Activated naive CD4-positive, alpha-beta T cell treated with Interleukin-2 at 50 U/mL for 16 hours (primary cell): ENCODE measurements at regions not wholly inside any gene's neighbourhood (a gene's known extent, or its start where the extent isn't known, plus 50 kb on each side); places are given as distances from the start of the nearest gene placed in this dataset.
A peak's percentile ranks its signal among the peaks of the same experiment; 100 is the strongest.
"Not testable (repeated sequence)": the region's sequence is repeated elsewhere in the genome, so short reads cannot be mapped to it uniquely, and the experiment has no call there.

Experiments used
- DNase-seq: peaks from one replicate; pipeline ENCODE4 v3.0.0-alpha.2; 2020

DNA sequence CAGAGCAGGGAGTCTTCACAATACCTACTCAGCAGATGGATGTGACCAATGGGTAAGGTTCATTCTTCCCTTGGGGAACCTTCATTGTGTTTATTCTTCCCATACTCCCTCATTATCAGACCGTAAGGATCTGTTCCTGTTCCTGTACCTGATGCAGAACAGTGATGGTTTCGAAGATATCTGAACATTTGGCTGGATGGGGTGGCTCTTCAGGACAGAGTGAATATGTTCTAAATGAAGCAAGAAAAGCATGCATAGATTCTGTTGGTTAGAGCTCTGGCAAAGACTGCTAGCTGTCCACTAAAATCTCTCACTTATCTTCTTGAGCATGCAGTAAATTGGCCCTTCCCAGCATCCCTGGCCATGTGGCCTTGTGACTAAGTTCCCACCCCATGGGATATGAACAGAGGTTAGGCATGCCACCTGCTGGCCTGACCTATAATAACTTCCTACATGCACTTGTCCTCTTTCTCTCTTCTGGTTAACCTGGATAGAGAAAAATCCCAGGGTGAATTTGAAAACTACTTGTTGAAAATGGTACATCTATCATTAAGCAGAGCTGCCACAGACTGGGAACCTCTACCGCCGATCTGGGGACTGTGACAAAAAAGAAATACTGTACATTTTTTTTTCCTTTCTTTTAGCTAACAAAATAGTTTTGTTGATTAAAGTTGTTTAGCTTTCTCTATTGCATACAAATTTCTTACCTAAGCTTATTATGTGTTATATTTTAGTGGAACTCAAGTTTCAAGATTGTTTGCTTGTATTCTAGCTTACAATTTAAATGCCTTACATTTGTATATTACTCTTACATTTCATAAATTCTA lies 60.0 kb upstream of the BANK1 start:
- DNase-seq: peak; percentile 43

DNA sequence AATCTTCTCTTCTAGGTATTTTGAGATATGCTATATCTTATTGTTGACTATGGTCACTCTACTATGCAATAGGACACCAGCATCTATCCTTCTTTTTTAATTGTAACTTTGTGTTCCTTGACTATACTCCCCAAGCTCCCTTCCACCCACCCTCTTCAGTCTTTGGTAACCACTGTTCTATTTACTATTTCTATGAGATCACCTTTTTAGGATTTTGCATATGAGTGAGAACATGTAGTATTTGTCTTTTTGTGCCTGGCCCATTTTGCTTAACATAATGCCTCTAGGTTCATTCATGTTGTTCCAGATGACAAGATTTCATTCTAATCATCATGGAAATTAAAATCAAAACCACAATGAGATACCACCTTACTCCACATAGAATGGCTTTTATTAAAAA lies 63.3 kb upstream of the BANK1 start:
- DNase-seq: no peak

DNA sequence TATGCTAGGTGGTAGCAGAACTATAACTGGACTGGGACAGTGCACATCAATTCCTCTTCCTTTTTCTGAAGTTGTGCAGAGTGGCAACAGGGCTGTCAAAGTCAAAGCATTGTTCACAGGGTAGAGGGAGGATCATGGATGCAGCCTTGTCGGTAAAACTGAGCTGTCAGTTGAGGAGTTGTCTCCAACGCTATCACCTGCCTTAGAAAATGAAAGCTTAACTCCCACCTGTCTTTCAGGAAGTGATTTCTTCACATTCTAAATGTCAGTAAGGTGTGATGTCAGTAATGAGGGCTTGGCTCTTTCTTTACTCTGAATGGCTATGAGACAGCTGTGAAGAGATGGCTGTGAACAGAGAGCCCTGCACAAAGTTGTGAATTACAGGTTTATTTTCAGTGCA lies 66.4 kb upstream of the BANK1 start:
- no peak for DNase-seq

DNA sequence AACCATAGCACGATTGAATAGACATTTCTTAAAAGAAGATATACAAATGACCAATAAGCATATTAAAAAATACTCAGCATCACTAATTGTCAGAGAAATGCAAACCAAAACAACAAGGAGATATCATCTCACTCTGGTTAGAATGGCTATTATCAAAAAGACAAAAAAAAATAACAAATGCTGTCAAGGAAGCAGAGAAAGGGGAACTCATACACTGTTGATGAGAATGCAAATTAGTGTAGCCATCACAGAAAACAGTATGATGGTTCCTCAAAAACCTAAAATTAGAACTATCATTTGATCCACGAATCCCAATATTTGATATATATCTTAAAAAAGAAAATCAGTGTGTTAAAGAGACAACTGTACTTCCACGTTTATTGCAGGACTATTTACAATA lies 71.7 kb upstream of the BANK1 start:
- DNase-seq: no peak

DNA sequence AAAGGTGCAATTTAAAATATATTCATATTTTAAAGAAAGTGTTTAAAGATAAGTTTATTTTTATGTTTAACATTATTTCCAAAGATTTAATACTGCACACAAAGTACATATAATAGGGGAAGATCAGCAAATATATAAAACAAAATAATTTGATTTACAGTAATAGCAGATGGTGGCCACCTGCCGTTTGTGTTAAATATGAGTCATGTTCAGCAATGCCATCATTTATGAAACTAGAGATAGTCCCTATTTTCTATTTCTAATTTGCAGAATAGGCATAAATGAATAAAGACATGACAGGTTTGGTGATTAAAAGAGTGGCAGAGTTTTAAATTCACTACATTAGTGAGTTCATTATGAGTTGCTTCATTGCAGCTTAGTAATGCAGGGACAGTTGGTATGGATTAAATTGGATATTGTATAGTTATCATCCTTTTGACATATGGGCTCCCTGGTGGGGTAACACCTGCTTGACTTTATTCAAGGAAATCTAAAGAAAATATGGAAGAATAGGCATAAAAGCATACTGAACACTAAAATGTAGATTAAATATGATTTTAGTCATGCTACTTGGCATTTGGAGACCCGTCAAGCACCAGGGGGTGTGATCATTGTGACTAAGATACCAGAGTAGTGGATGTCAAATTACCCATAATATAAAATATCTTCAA lies 78.8 kb upstream of the BANK1 start:
- DNase-seq: no peak

DNA sequence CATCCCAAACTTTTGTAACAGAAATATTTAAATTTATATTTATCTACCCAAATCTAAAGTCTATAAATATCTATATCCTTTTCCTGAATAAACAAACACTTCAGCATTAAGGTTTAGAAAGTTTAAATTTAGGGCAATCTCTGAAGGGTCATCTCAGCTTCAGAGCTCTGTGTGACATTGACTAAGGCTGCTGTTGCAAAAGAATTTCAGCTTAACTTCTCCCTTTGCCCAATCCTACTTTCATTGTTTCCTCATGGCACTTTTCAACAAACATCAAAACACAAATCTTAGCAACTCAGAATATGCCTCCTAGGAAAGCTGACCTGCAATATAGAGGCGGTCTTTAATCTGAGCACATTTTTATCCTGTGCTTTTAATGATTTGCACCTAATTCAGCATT lies 79.7 kb upstream of the BANK1 start:
- DNase-seq: no peak

DNA sequence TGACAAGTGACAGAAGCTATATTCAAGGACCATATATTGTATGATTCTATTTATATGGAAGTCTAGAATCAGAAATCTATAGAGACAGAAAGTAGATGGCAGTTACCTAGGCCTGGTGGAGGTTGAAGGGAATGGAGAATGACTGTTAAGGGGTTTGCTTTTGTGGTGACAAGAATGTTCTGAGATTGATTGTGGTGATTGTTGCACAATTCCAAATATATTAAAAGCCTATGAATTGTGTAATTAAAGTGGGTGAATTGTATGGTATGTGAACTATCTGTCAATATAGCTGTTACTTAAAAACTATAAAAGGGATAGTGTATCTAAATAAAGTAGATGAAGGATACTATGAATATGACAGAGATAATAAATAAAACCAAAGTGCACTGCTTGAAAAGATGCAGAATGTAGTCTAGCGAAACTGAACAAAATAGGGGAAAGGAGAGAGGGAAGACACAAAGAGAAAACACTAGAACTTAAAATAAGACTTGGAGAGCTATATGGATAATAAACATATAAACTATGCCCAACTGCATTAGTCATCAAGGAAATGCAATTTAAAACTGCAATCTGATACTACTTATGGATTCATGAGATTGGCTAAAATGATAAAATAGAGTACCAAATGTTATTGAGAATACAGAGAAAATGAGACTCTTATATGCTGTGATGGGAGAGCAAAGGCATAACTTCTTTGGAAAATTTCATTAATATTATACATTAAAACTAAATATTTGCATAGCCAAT lies 82.1 kb upstream of the BANK1 start:
- DNase-seq: no peak

DNA sequence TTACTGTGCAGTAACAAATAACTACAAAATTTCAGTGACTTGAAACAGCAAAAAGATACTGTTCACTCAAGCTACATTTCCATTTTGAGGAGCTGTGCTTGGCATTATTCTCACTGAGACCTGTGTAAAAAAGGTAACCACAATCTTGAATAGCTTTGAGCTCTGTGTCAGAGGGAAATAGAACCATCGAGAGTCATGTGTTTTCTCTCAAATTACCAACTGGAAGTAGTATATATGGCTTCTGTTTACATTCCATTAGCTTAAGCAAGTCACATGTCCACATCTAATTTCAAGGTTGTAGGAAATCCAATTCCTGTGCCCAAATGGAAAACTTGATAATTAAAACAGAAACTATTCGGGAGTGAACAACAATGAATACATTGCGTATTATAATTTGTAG lies 82.9 kb upstream of the BANK1 start:
- DNase-seq: no peak

DNA sequence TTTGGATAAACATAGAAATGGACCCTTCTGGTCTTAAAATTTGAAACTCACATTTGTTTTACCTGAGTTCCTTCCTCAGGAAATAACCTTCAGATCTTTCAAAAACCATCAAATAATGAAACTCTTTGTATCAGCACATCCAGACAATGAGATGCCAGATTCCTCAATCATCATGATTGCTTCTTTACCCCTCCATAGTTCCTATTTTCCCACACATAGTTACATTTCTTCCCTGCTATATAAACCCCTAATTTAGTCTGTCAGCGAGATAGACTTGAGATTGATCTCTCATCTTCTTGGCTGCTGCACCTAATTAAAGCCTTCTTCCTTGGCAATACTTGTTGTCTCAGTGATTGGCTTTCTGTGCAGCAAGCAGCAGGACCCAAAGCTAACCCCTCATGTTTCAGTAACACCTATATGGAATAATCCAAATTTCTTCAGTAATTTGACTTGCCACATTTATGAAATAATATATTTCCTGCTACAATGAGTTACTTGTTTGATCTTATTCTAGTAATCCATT lies 83.9 kb upstream of the BANK1 start:
- DNase-seq: no peak

DNA sequence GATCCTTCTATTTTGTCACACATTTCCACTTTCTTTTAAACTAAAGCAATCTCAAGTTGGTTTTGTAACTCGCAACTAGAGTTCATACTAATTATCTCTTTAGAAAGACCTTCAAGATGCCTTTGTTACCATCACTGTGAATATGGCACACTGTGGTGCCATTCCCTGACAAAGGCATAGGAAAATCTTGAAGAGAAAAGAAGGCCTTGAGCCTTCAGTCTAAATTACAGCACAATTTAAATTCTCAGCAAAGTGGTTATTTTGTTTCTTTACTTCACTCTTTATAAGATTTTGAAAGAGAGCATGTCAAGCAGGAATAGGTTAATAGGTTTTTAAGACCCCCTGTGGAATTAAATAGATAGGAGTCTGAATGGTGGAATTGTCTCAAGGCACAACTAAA lies 89.0 kb upstream of the BANK1 start:
- DNase-seq: no peak

DNA sequence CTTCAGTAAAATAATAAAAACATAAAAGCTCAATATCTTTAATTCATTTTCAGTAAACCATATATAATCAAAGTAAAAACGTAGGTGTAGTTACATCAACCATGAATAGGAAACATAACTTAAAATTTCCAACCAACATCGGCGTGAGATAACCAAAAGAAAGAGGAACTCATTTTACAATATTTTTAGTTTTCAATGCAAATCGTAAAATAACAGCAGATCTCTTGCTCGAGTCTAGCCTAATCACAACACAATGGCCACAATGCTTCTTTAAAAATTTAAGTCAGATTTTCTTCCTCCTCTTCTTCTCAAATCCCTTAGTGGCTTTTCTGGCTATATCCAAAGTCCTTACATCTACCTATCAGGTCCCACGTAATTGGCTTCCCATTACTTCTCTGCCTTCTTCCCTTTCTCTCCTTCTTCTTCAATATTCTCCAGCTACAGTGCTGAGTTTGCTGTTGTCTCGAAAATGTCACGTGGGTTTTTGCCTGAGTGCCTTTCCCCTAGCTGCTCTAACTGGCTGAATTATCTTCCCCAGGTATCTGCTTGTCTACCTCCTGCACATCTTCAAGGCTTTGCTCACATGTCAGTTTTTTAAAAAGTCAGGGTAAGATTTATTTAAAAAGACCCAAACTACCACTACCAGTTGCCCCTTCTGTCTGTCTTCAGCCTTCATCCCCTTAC lies 90.9 kb upstream of the BANK1 start:
- DNase-seq: no peak

DNA sequence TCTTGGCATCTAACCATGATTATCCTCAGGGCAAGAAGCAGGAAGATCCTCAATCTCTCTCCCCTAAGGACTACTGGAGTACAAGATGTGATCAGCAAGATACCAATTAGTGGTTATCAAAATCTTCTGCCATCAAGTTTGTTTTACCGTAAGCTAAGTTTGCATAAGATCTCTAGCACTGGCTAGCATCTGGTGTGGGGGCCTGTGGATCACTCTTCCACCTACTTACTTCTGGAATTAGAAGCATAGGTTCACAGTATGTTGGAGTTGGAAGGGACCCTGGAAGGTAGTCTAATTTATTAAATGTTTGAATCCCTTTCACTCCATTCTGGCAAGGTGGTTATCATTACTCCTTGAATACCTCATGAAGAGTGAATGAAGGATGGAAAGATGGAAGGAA lies 93.3 kb upstream of the BANK1 start:
- DNase-seq: no peak

DNA sequence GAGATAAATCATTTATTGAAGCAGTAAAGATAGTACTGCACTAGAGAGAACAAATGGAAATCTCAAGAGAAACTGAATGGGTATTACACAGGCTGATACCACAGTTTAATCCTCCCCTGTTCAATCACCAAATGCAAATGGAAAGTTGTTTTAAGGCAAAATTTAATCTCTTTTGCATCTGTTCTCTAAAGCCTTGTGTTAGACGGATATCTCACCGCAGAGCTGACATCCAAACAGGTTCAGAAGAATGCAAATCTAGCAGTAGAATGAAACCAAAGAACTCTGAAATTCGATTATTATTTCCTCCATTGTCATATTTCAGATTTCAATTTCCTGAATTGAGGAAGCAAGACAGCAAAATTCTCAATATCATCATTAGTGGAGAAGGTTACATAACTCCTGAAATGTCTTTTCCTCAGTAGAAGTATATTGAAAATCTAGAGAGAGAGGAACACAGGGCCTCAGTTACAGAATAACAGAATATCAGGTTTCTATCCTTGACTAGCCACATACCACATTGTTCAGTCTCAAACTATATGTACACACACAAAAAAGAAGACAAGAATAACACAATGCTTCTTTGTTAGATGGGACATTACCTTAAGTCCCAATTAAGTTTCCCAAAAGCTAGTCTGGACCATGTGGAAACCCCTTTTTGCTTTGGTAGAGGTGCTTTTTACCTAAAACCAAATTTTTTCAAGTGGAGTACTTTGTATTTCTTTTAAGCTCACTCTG lies 94.1 kb upstream of the BANK1 start:
- no peak for DNase-seq

DNA sequence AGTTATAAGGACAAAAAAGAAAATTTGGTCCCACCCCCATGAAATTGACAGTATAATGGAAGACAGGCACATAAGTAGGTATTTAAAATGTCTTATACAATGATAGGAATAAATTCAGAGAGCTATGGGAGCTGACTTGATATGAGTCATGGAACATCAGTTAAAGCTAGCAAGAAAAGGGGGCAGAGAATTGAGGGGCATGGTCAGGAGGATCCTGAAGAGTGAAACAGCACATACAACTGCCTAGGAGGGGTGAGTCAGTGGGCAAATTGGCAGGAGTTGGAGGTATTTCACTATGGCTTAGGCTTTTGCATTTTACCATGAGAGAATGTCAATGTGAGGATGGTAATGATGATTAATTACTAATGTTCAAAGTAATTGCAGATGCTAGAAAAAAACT lies 95.4 kb upstream of the BANK1 start:
- DNase-seq: no peak

DNA sequence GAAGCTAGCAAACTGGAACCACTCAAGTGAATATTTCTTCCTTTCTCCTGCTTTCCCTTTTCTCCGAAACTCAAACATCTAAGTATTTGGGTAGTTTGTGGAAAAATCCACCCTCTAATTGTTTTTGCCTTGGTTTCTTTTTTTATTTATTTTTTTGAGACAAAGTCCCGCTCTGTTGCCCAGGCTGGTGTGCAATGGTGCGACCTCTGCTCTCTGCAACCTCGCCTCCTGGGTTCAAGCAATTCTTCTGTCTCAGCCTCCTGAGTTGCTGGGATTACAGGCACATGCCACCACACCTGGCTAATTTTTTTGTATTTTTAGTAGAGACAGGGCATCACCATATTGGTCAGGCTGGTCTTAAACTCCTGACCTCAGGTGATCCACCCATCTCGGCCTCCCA lies 96.1 kb upstream of the BANK1 start:
- not testable (repeated sequence) for DNase-seq

DNA sequence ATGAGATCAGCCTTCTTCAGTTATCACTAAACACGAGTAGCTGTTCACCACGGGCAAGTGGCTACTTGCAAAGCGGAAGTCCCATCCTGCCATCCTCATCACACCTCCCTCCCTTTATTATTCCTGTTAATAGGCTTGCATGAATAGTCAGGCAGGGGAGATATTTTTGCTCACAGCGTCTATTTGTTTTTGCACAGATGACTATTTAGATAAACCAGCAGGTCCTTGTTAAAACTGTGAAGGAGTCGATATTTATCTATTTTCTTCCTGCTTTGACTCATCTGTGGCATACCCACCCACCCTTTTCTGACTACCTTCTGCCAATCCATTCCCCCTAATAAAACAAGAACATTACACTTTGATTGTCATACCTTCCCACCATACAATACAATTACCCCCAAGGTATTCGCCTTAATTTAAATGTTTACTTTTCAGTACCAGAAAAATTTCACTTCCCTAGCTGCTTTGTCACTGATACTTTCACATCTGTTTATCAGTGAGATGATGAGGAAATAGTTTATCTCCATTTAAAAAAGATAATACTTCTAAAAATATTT lies 96.6 kb upstream of the BANK1 start:
- no peak for DNase-seq

DNA sequence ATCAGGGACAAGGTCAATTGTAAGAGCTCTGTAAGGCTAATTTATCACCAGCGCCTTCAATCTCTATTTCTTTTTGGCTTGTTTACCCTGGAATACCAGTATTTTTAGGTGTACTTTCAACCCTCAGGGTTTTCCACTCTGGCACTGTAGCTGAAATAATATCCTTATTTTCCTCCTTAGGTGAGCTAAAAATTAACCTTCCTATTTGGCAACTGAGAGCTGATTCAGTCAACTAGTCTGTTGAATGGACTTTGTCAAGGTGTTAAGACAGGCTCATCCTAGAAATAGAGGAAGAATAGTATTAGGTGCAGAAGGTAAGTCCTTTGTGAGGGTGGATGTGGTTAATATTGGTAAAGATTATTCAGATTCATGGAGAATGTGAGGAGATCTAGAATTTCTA lies 101.3 kb upstream of the BANK1 start:
- no peak for DNase-seq

DNA sequence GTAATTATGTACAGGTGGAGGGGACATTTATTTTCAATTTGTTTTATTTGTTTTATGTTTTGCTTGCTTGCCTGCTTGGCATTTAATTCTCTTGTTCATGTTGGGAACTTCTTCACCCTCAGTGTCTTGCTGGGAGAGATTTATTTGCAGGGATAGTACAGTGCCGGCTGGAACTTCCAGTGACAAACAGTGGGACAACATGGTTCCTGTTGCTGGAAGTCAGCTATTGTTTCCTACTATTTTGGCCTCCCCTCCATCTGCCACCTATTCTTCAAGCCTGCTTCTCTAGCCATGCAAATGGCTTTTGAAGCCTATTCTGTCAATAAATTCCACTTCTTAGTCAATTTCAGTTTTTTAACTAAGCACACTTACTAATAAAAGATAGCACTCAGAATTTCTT lies 105.4 kb upstream of the BANK1 start:
- no peak for DNase-seq

DNA sequence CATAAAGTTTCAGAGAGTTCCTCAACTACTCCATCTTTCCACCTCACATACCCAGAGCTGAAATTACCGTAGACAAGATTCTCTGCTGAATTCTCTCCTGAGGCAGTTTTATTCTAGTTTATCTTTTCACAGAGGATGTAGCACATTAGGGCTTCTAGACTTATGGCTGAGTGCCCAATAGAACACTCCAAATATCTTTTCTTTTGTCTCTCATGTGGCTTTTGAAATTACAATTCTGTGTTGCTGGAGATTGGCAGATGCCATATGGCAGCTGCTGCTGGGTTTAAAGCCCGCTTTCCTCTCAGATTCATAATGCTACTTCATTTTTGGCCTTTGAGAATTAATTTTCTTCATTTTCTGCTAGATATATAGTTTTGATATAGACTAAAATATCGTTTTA lies 107.6 kb upstream of the BANK1 start:
- DNase-seq: no peak

DNA sequence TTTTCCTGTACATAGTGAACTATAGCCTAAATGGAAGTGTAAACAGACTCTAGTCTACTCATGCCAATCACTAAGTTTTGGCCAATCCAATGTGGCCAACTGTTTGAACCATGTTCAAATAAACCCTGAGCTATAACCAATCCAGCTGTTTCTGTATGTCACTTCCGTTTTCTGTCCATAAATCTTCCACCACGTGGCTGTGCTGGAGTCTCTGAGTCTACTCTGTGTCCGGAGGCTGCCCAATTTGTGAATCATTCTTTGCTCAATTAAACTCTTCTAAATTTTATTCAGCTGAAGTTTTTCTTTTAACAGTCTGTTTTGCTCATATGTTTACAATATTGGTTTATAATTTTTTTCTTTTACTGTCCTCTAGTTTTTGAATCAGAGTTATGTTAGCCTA lies 112.3 kb upstream of the BANK1 start:
- DNase-seq: no peak

DNA sequence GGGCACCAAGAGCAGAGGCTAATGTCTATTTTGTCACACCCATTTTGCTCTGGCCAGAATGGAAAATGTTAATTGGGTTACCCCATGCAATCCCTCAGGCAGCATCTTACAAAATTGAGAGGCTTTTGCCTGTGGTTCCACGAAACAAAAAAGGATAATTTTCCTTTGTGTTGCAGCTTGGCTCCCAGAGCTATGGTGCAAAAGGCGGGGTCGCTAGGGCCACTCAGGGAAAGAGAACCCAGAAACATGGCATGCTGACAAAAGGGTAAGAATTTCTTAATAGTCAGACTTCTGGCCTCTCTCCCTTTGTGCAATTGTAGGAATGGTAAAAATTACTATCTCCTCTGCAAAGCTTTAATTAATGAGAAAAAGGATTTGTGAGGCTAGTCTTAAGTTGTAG lies 119.6 kb upstream of the BANK1 start:
- no peak for DNase-seq

DNA sequence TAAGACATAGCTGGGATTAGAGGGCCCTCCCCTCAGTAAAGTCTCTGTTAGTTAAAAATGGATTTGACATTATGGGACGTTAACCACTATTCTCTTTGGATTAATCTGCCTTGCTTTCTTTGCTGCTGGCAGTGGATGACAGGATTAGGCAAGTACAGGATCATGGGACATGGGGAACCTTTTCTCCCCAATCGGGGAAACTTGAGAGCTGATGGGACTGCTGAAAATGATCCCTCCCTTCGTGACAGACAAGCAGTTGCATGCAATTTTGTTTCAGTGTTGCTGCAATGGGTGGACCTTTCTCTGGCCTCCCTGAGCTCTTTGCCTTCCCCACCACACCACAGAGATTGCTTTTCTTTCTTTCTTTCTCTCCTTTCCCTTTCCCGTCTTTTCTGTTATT lies 120.2 kb upstream of the BANK1 start:
- DNase-seq: no peak
